ENCODE measurements at regions not wholly inside any gene's neighbourhood (a gene's known extent, or its start where the extent isn't known, plus 50 kb on each side); places are given as distances from the start of the nearest gene placed in this dataset.

DNA sequence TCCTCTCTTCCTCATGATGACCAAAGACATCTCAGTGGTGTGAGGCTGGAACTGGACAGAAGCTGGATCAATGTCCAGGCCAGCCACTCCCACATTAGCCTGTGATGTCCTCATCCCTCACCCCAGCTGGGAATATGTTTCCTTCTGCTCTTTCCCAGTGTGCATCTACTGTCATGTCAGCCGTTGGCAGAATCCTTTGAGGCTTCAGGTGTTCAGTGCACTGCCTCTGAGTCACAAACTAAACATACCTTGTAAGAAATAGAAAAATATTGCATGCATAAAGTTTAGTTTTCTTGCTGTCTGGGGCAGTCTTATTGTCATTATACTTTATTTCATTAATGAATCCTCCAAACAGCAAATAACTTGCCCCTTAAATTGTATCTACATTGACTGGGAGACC lies 161.6 kb upstream of the RASGRP1 start:
- no peak overlapping the region for H3K56ac ChIP-seq (replicated peaks; ENCODE audit: insufficient read length, low read depth, low read length)
- ChIA-PET CTCF (ENCODE audit: partially characterized antibody) (interaction anchor here (0.5 to 2.1 kb wide), 4 partner anchors 27 to 417 kb away, joined by 3 to 5 read pairs (median 4); no protein-coding TSS in a partner anchor), POLR2A (ENCODE audit: partially characterized antibody) (interaction anchor here (1.4 kb wide), 1 partner anchor 271 kb away, joined by 3 read pairs; no protein-coding TSS in a partner anchor)
- no peak overlapping the region for H2BK12ac ChIP-seq (ENCODE audit: low read depth, low read length)
- H3K4me2 ChIP-seq (ENCODE audit: insufficient read depth in 1 of 2, low read depth in 2 of 2, low read length in 2 of 2): no peak overlapping the region
- no peak overlapping the region for H3K14ac ChIP-seq (ENCODE audit: insufficient read length)
- no peaks in the 10 kb centered on the region for H3K27me3 ChIP-seq (replicated peaks in 1 of 4; ENCODE audit: control insufficient read depth in 3 of 4, extremely low read depth in 1 of 4, insufficient read depth in 3 of 4, low read length in 3 of 4)
- H3K18ac ChIP-seq (ENCODE audit: extremely low read depth, low read length): no peak overlapping the region
- no peaks in the 10 kb centered on the region for H3K79me2 ChIP-seq (ENCODE audit: control insufficient read depth in 1 of 2, insufficient read depth in 2 of 2, low read length in 2 of 2)
- no peak overlapping the region for H3K4me3 ChIP-seq (ENCODE audit: extremely low read depth in 1 of 4, insufficient read depth in 2 of 4, low read depth in 3 of 4, low read length in 4 of 4)
- no peak overlapping the region for H2BK5ac ChIP-seq (ENCODE audit: low read depth, low read length)
- no peak overlapping the region for H2BK20ac ChIP-seq (ENCODE audit: low read length)
- H3K27ac ChIP-seq (ENCODE audit: low read depth, low read length): no peak overlapping the region
- H3K23ac ChIP-seq (ENCODE audit: insufficient read length): no peak overlapping the region
- no peaks in the 10 kb centered on the region for H3K36me3 ChIP-seq (ENCODE audit: control insufficient read depth in 2 of 4, insufficient read depth in 4 of 4, low read length in 3 of 4)
- no peaks in the 10 kb centered on the region for H3K23me2 ChIP-seq (ENCODE audit: low read depth, low read length)
- 90% methylated on average over 1 of the region's 1 CpG; no CpG with 5 or more reads in 1 of the 2 experiments for WGBS, 2 experiments (ENCODE audit: extremely low coverage in 1 of 2, insufficient coverage in 1 of 2, insufficient read length in 1 of 2, insufficient replicate concordance in 2 of 2, low coverage in 1 of 2, low lambda C conversion rate in 2 of 2, missing lambda C conversion rate in 1 of 2)
- DNase-seq (ENCODE audit: low read depth in 1 of 2, low spot score in 2 of 2) (no peak), FAIRE-seq (no peak)
- no peak overlapping the region for H3K9ac ChIP-seq (replicated peaks in 1 of 4; ENCODE audit: extremely low read depth in 1 of 4, low read depth in 3 of 4, low read length in 3 of 4)
- H3K4me1 ChIP-seq (replicated peaks in 1 of 4; ENCODE audit: control insufficient read depth in 3 of 4, insufficient read depth in 4 of 4, low read length in 3 of 4): no peaks in the 10 kb centered on the region
- no peak overlapping the region for H2BK120ac ChIP-seq (replicated peaks; ENCODE audit: low read depth, low read length)
- no peak overlapping the region for H3K4ac ChIP-seq (replicated peaks; ENCODE audit: insufficient read length, low read depth, low read length)
- no peaks in the 10 kb centered on the region for H3K79me1 ChIP-seq (ENCODE audit: low read depth, low read length)
- no peak overlapping the region for H4K8ac ChIP-seq (ENCODE audit: extremely low read depth, insufficient read depth, low read length)
- H2AFZ ChIP-seq (ENCODE audit: low read length): no peak overlapping the region
- no peak overlapping the region for H4K5ac ChIP-seq (ENCODE audit: insufficient read length, low read depth, low read length)
- H3K9me3 ChIP-seq (ENCODE audit: insufficient read depth in 2 of 2, low read depth in 1 of 2, low read length in 1 of 2): no peaks in the 10 kb centered on the region
- TF ChIP-seq, protein P1, sequence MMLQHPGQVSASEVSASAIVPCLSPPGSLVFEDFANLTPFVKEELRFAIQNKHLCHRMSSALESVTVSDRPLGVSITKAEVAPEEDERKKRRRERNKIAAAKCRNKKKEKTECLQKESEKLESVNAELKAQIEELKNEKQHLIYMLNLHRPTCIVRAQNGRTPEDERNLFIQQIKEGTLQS (IDR thresholded peaks at IDR 0.05; ENCODE audit: insufficient read depth, low read depth, low read length): no peak
- TF ChIP-seq POLR2A (IDR thresholded peaks at IDR 0.05; ENCODE audit: control extremely low read depth in 1 of 2, low read depth in 2 of 2, low read length in 2 of 2) (no peak), EZH2 (IDR thresholded peaks at IDR 0.05; ENCODE audit: low read depth, low read length, severe bottlenecking) (no peak), HDAC6 (IDR thresholded peaks at IDR 0.05; ENCODE audit: low read depth, low read length) (no peak), RNF2 (IDR thresholded peaks at IDR 0.05; ENCODE audit: borderline replicate concordance, low read depth, low read length, missing control alignments, poor library complexity, severe bottlenecking) (no peak), CHD2 (IDR thresholded peaks at IDR 0.05; ENCODE audit: low read length) (no peak), MAFK (IDR thresholded peaks at IDR 0.05; ENCODE audit: low read depth, low read length) (no peak), BRCA1 (IDR thresholded peaks at IDR 0.05; ENCODE audit: low read depth, low read length) (no peak), EGR1 (IDR thresholded peaks at IDR 0.05; ENCODE audit: borderline replicate concordance, low read depth, low read length) (no peak)
- H4K20me1 ChIP-seq (replicated peaks in 1 of 2; ENCODE audit: control insufficient read depth in 1 of 2, insufficient read depth in 2 of 2, low read length in 2 of 2): no peaks in the 10 kb centered on the region
- no peak overlapping the region for H4K91ac ChIP-seq (replicated peaks; ENCODE audit: insufficient read length, low read length)
- no peak overlapping the region for H2BK15ac ChIP-seq (ENCODE audit: low read length)
- no peak overlapping the region for H2AK5ac ChIP-seq (ENCODE audit: low read depth, low read length)
